ENCODE measurements at regions not wholly inside any gene's neighbourhood (a gene's known extent, or its start where the extent isn't known, plus 50 kb on each side); places are given as distances from the start of the nearest gene placed in this dataset.
"Not testable (repeated sequence)": the region's sequence is repeated elsewhere in the genome, so short reads cannot be mapped to it uniquely, and the experiment has no call there.

- DNase-seq: not testable (repeated sequence)
Measured at GRCh38 chr14:28401705-28402104, 364.9 kb upstream of the FOXG1 start.

- no peak for DNase-seq
Measured at GRCh38 chr14:28406196-28406595, 360.4 kb upstream of the FOXG1 start.

- DNase-seq: no peak
Measured at GRCh38 chr14:28407031-28407825, 359.4 kb upstream of the FOXG1 start.

GRCh38 chr14:28407996-28408395 lies 358.6 kb upstream of the FOXG1 start:
- no peak for DNase-seq

GRCh38 chr14:28412077-28412476 lies 354.5 kb upstream of the FOXG1 start:
- no peak for DNase-seq

GRCh38 chr14:28426960-28427359 lies 339.6 kb upstream of the FOXG1 start:
- DNase-seq: no peak

- DNase-seq: no peak
Measured at GRCh38 chr14:28436821-28437220, 329.8 kb upstream of the FOXG1 start.

GRCh38 chr14:28461389-28461788 lies 305.2 kb upstream of the FOXG1 start:
- no peak for DNase-seq

GRCh38 chr14:28467611-28468010 lies 299.0 kb upstream of the FOXG1 start:
- no peak for DNase-seq

GRCh38 chr14:28468191-28469151 lies 298.1 kb upstream of the FOXG1 start:
- no peak for DNase-seq

- DNase-seq: no peak
Measured at GRCh38 chr14:28482251-28483040, 284.1 kb upstream of the FOXG1 start.

- no peak for DNase-seq
Measured at GRCh38 chr14:28483506-28483905, 283.1 kb upstream of the FOXG1 start.

GRCh38 chr14:28488684-28489083 lies 277.9 kb upstream of the FOXG1 start:
- DNase-seq: no peak

- no peak for DNase-seq
Measured at GRCh38 chr14:28493516-28493915, 273.1 kb upstream of the FOXG1 start.

GRCh38 chr14:28494196-28494595 lies 272.4 kb upstream of the FOXG1 start:
- DNase-seq: no peak

GRCh38 chr14:28496364-28496763 lies 270.2 kb upstream of the FOXG1 start:
- DNase-seq: no peak

- DNase-seq: no peak
Measured at GRCh38 chr14:28502517-28502916, 264.1 kb upstream of the FOXG1 start.

- DNase-seq: no peak
Measured at GRCh38 chr14:28515571-28515970, 251.0 kb upstream of the FOXG1 start.

- DNase-seq: no peak
Measured at GRCh38 chr14:28536889-28537288, 229.7 kb upstream of the FOXG1 start.

- no peak for DNase-seq
Measured at GRCh38 chr14:28542040-28542439, 224.5 kb upstream of the FOXG1 start.

- DNase-seq: no peak
Measured at GRCh38 chr14:28565345-28565744, 201.2 kb upstream of the FOXG1 start.

- DNase-seq: no peak
Measured at GRCh38 chr14:28570391-28570790, 196.2 kb upstream of the FOXG1 start.

GRCh38 chr14:28571636-28572035 lies 195.0 kb upstream of the FOXG1 start:
- DNase-seq: no peak

Data from DMS79 (cell line).